ENCODE measurements at regions not wholly inside any gene's neighbourhood (a gene's known extent, or its start where the extent isn't known, plus 50 kb on each side); places are given as distances from the start of the nearest gene placed in this dataset.

GRCh38 chr2:200066417-200066816, 111.0 kb downstream of the MAIP1 start:
- Mint-ChIP-seq H3K4me1 (no peaks in the 10 kb centered on the region), H3K36me3 (ENCODE audit: low read depth) (no peaks in the 10 kb centered on the region), H3K27me3 (peaks cover 17% of the 10 kb centered on the region), H3K4me3 (no peak overlapping the region), H3K27ac (no peak overlapping the region)
- ATAC-seq (no peak), DNase-seq (no peak)
- H3K9me3 ChIP-seq (ENCODE audit: control insufficient read depth, low read length, poor library complexity, severe bottlenecking), result no peaks in the 10 kb centered on the region

DNA sequence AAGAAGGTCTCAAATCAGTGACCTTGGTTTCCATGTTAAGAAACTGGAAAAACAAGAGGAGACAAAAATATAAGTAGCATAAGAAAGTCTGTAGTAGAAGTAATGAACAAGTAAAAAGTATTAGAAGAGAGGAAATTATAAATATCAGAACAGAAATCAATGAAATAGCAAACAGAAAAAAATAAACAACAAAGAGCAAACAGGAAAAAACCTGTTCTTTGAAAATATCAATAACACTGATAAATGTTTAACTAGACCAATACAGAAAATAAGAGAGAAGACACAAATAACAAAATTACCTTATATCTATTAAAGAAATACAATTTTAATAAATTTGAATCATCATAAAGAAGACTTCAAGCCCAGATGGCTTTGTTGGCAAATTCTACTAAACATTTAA, 113.3 kb downstream of the MAIP1 start:
- Mint-ChIP-seq H3K36me3 (ENCODE audit: low read depth) (no peaks in the 10 kb centered on the region), H3K4me1 (no peaks in the 10 kb centered on the region), H3K4me3 (no peak overlapping the region), H3K27ac (no peak overlapping the region), H3K27me3 (peaks cover 7% of the 10 kb centered on the region)
- no peak for DNase-seq
- no peak for ATAC-seq
- no peaks in the 10 kb centered on the region for H3K9me3 ChIP-seq (ENCODE audit: control insufficient read depth, low read length, poor library complexity, severe bottlenecking)

- Mint-ChIP-seq H3K36me3 (ENCODE audit: low read depth) (no peaks in the 10 kb centered on the region), H3K4me1 (peaks cover 2% of the 10 kb centered on the region), H3K27ac (no peak overlapping the region), H3K27me3 (peaks cover 23% of the 10 kb centered on the region), H3K4me3 (no peak overlapping the region)
- no peaks in the 10 kb centered on the region for H3K9me3 ChIP-seq (ENCODE audit: control insufficient read depth, low read length, poor library complexity, severe bottlenecking)
- ATAC-seq, result no peak
- DNase-seq, result no peak
These were observed 121.8 kb downstream of the MAIP1 start for GRCh38 chr2:200077210-200077650.

GRCh38 chr2:200077838-200078237, 122.5 kb downstream of the MAIP1 start:
- Mint-ChIP-seq H3K36me3 (ENCODE audit: low read depth) (no peaks in the 10 kb centered on the region), H3K4me1 (peaks cover 2% of the 10 kb centered on the region), H3K27ac (no peak overlapping the region), H3K4me3 (no peak overlapping the region), H3K27me3 (peaks cover 29% of the 10 kb centered on the region)
- DNase-seq (no peak), ATAC-seq (no peak)
- H3K9me3 ChIP-seq (ENCODE audit: control insufficient read depth, low read length, poor library complexity, severe bottlenecking), result no peaks in the 10 kb centered on the region

- Mint-ChIP-seq H3K36me3 (ENCODE audit: low read depth) (no peaks in the 10 kb centered on the region), H3K4me3 (no peak overlapping the region), H3K27me3 (peaks cover 26% of the 10 kb centered on the region), H3K27ac (no peak overlapping the region), H3K4me1 (peaks cover 2% of the 10 kb centered on the region)
- ATAC-seq (no peak), DNase-seq (no peak)
- H3K9me3 ChIP-seq (ENCODE audit: control insufficient read depth, low read length, poor library complexity, severe bottlenecking), result no peaks in the 10 kb centered on the region
These were observed 124.0 kb downstream of the MAIP1 start for GRCh38 chr2:200079356-200079755.

- peaks cover 2% of the 10 kb centered on the region for H3K4me1 Mint-ChIP-seq
These were observed 125.9 kb downstream of the MAIP1 start for GRCh38 chr2:200081236-200081635.

GRCh38 chr2:200081811-200082210, 126.4 kb downstream of the MAIP1 start:
- peaks cover 17% of the 10 kb centered on the region for H3K27me3 Mint-ChIP-seq
- no peaks in the 10 kb centered on the region for H3K36me3 Mint-ChIP-seq (ENCODE audit: low read depth)
- H3K27ac Mint-ChIP-seq, result no peak overlapping the region
- no peak overlapping the region for H3K4me3 Mint-ChIP-seq
- no peak for DNase-seq
- no peaks in the 10 kb centered on the region for H3K9me3 ChIP-seq (ENCODE audit: control insufficient read depth, low read length, poor library complexity, severe bottlenecking)
- peaks cover 2% of the 10 kb centered on the region for H3K4me1 Mint-ChIP-seq
- no peak for ATAC-seq

More at GRCh38 chr2:200081236-200081635, 125.9 kb downstream of the MAIP1 start:
- no peaks in the 10 kb centered on the region for H3K9me3 ChIP-seq (ENCODE audit: control insufficient read depth, low read length, poor library complexity, severe bottlenecking)
- H3K36me3 Mint-ChIP-seq (ENCODE audit: low read depth), result no peaks in the 10 kb centered on the region
- no peak overlapping the region for H3K4me3 Mint-ChIP-seq
- H3K27me3 Mint-ChIP-seq, result peaks cover 22% of the 10 kb centered on the region
- ATAC-seq, result no peak
- no peak overlapping the region for H3K27ac Mint-ChIP-seq
- DNase-seq, result no peak

GRCh38 chr2:200084036-200084435, 128.7 kb downstream of the MAIP1 start:
- H3K4me1 Mint-ChIP-seq, result peaks cover 2% of the 10 kb centered on the region
- H3K9me3 ChIP-seq (ENCODE audit: control insufficient read depth, low read length, poor library complexity, severe bottlenecking), result no peaks in the 10 kb centered on the region
- ATAC-seq (no peak), DNase-seq (no peak)
- H3K27ac Mint-ChIP-seq, result no peak overlapping the region
- H3K36me3 Mint-ChIP-seq (ENCODE audit: low read depth), result no peaks in the 10 kb centered on the region
- H3K4me3 Mint-ChIP-seq, result no peak overlapping the region
- peaks cover 24% of the 10 kb centered on the region for H3K27me3 Mint-ChIP-seq

DNA sequence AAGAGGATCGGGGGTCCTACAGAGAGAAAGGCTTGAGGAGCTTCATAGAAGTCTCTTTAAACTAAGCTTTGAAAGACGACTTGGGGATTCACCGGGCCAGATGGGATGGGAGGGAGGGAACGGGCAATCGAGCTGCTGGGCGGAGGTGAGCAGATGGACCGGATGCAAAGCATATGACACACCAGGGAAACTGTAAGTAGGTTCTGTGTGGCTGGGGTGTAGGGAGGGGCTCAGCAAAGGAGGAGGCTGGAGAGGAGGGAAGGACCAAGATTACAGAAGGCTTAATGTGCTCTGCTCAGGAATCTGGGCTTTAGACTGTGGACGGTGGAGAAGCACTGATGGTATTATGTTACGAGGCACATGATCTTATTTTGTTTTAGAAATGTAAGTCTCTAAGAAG, 131.5 kb downstream of the MAIP1 start:
- H3K36me3 Mint-ChIP-seq (ENCODE audit: low read depth), result peaks cover under 1% of the 10 kb centered on the region
- H3K4me3 Mint-ChIP-seq, result no peak overlapping the region
- peaks cover 2% of the 10 kb centered on the region for H3K4me1 Mint-ChIP-seq
- peaks cover 40% of the 10 kb centered on the region for H3K27me3 Mint-ChIP-seq
- H3K9me3 ChIP-seq (ENCODE audit: control insufficient read depth, low read length, poor library complexity, severe bottlenecking), result no peaks in the 10 kb centered on the region
- ATAC-seq (no peak), DNase-seq (no peak)
- no peak overlapping the region for H3K27ac Mint-ChIP-seq

GRCh38 chr2:200087451-200087850, 132.1 kb downstream of the MAIP1 start:
- peaks cover 3% of the 10 kb centered on the region for H3K36me3 Mint-ChIP-seq (ENCODE audit: low read depth)
- H3K27me3 Mint-ChIP-seq, result peaks cover 40% of the 10 kb centered on the region
- H3K4me1 Mint-ChIP-seq, result no peaks in the 10 kb centered on the region
- no peak for ATAC-seq
- no peaks in the 10 kb centered on the region for H3K9me3 ChIP-seq (ENCODE audit: control insufficient read depth, low read length, poor library complexity, severe bottlenecking)
- DNase-seq, result no peak
- no peak overlapping the region for H3K27ac Mint-ChIP-seq
- H3K4me3 Mint-ChIP-seq, result no peak overlapping the region

GRCh38 chr2:200089040-200089755, 133.8 kb downstream of the MAIP1 start:
- ATAC-seq (no peak), DNase-seq (no peak)
- H3K9me3 ChIP-seq (ENCODE audit: control insufficient read depth, low read length, poor library complexity, severe bottlenecking), result no peaks in the 10 kb centered on the region
- Mint-ChIP-seq H3K27me3 (peaks cover 40% of the 10 kb centered on the region), H3K4me3 (no peak overlapping the region), H3K36me3 (ENCODE audit: low read depth) (peaks cover 3% of the 10 kb centered on the region), H3K4me1 (no peaks in the 10 kb centered on the region), H3K27ac (no peak overlapping the region)

DNA sequence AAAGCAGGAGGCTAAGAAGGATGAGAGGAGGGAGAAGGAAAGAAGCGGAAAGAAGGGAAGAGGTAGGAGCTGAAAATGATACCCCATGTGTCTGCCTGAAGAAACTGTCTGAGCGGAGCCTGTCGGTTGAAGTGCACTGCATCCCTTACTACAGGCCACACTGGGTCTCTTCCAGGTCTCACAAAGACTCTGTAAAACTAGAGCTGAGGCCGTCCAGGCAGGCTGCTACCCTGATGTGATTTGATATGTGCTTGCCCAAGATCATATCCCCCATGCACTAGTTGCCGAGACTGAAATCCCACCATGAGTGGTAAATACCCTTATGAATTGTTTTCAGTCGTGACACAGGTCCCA, 134.4 kb downstream of the MAIP1 start:
- H3K27me3 Mint-ChIP-seq, result peaks cover 40% of the 10 kb centered on the region
- H3K4me1 Mint-ChIP-seq, result no peaks in the 10 kb centered on the region
- H3K9me3 ChIP-seq (ENCODE audit: control insufficient read depth, low read length, poor library complexity, severe bottlenecking), result no peaks in the 10 kb centered on the region
- peaks cover 3% of the 10 kb centered on the region for H3K36me3 Mint-ChIP-seq (ENCODE audit: low read depth)
- H3K4me3 Mint-ChIP-seq, result no peak overlapping the region
- ATAC-seq (no peak), DNase-seq (no peak)
- no peak overlapping the region for H3K27ac Mint-ChIP-seq

GRCh38 chr2:200090683-200091082, 135.3 kb downstream of the MAIP1 start:
- H3K9me3 ChIP-seq (ENCODE audit: control insufficient read depth, low read length, poor library complexity, severe bottlenecking), result no peaks in the 10 kb centered on the region
- Mint-ChIP-seq H3K27me3 (peaks cover 40% of the 10 kb centered on the region), H3K4me3 (no peak overlapping the region), H3K4me1 (no peaks in the 10 kb centered on the region), H3K27ac (no peak overlapping the region), H3K36me3 (ENCODE audit: low read depth) (peaks cover 3% of the 10 kb centered on the region)
- ATAC-seq, result no peak
- DNase-seq, result no peak

DNA sequence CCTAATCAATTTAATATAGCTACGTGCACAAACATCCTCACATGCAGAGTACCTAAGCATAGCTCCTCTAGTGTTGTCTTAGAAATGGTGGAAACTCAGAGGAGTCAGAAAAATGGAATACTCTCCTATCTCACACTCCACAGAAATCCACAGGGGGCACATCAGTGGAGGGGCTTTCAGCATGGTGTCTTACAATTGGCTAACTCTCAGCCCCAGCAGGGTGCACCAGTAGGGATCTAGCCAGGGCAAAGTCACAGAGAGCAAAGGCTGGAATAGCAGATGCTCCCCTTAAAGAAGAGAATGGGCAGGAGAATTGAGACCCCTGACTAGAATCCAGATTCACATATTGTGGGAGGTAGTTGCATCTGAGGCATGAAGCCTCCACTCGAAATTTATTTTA, 135.7 kb downstream of the MAIP1 start:
- H3K27me3 Mint-ChIP-seq, result peaks cover 40% of the 10 kb centered on the region
- H3K9me3 ChIP-seq (ENCODE audit: control insufficient read depth, low read length, poor library complexity, severe bottlenecking), result no peaks in the 10 kb centered on the region
- no peaks in the 10 kb centered on the region for H3K4me1 Mint-ChIP-seq
- no peak overlapping the region for H3K4me3 Mint-ChIP-seq
- no peak for ATAC-seq
- H3K27ac Mint-ChIP-seq, result no peak overlapping the region
- DNase-seq, result no peak
- peaks cover 3% of the 10 kb centered on the region for H3K36me3 Mint-ChIP-seq (ENCODE audit: low read depth)

Data from T-helper 17 cell (primary cell).